GM21723 (cell line): ENCODE measurements at regions not wholly inside any gene's neighbourhood (a gene's known extent, or its start where the extent isn't known, plus 50 kb on each side); places are given as distances from the start of the nearest gene placed in this dataset.

ENCODE experiments used
- ATAC-seq: cut with Tn5 transposase; IDR thresholded peaks from one replicate; pipeline ENCODE4 v1.9.1; 2021; ENCODE audit warnings: mild to moderate bottlenecking, moderate library complexity; ENCODE audit not compliant: unreplicated experiment

GRCh38 chr12:75711271-75711670 is 199.9 kb upstream of the KRR1 start:
- no peak for ATAC-seq

- ATAC-seq: no peak
Measured at GRCh38 chr12:75710361-75711069, 199.1 kb upstream of the KRR1 start.

- ATAC-seq: no peak
Measured at GRCh38 chr12:75709503-75709902, 198.1 kb upstream of the KRR1 start.

GRCh38 chr12:75708802-75709201 is 197.4 kb upstream of the KRR1 start:
- ATAC-seq: no peak

- ATAC-seq: no peak
Measured at GRCh38 chr12:75707983-75708382, 196.6 kb upstream of the KRR1 start.

- no peak for ATAC-seq
Measured at GRCh38 chr12:75706786-75707605, 195.6 kb upstream of the KRR1 start.

- no peak for ATAC-seq
Measured at GRCh38 chr12:75705749-75706711, 194.6 kb upstream of the KRR1 start.

GRCh38 chr12:75704664-75705063 is 193.3 kb upstream of the KRR1 start:
- no peak for ATAC-seq

GRCh38 chr12:75704208-75704607 is 192.8 kb upstream of the KRR1 start:
- no peak for ATAC-seq

GRCh38 chr12:75703131-75703530 is 191.7 kb upstream of the KRR1 start:
- ATAC-seq: no peak

- no peak for ATAC-seq
Measured at GRCh38 chr12:75702477-75703093, 191.2 kb upstream of the KRR1 start.

- ATAC-seq: no peak
Measured at GRCh38 chr12:75701859-75702258, 190.4 kb upstream of the KRR1 start.

- no peak for ATAC-seq
Measured at GRCh38 chr12:75699728-75700496, 188.5 kb upstream of the KRR1 start.

- no peak for ATAC-seq
Measured at GRCh38 chr12:75699251-75699650, 187.8 kb upstream of the KRR1 start.

- no peak for ATAC-seq
Measured at GRCh38 chr12:75698052-75698451, 186.6 kb upstream of the KRR1 start.

GRCh38 chr12:75695926-75696325 is 184.5 kb upstream of the KRR1 start:
- no peak for ATAC-seq

- no peak for ATAC-seq
Measured at GRCh38 chr12:75694534-75695268, 183.3 kb upstream of the KRR1 start.

- no peak for ATAC-seq
Measured at GRCh38 chr12:75692876-75693275, 181.5 kb upstream of the KRR1 start.

- ATAC-seq: no peak
Measured at GRCh38 chr12:75690296-75690955, 179.0 kb upstream of the KRR1 start.
